ENCODE measurements at regions not wholly inside any gene's neighbourhood (a gene's known extent, or its start where the extent isn't known, plus 50 kb on each side); places are given as distances from the start of the nearest gene placed in this dataset.

GRCh38 chr5:128775558-128775957 is 189.7 kb upstream of the SLC27A6 start:
- TF ChIP-seq POU6F1 (CRISPR knock-in tag; IDR thresholded peaks at IDR 0.05; ENCODE audit: borderline replicate concordance, low read depth): no peak
- TF ChIP-seq OSR1 (CRISPR knock-in tag; IDR thresholded peaks at IDR 0.05): no peak
- no peak for TF ChIP-seq ZC3H10 (CRISPR knock-in tag; IDR thresholded peaks at IDR 0.05)

All from SK-N-SH treated with all-trans-retinoic acid at 6 μM for 48 hours (cell line).